ENCODE measurements at regions not wholly inside any gene's neighbourhood (a gene's known extent, or its start where the extent isn't known, plus 50 kb on each side); places are given as distances from the start of the nearest gene placed in this dataset.
"Not testable (repeated sequence)": the region's sequence is repeated elsewhere in the genome, so short reads cannot be mapped to it uniquely, and the experiment has no call there.

DNA sequence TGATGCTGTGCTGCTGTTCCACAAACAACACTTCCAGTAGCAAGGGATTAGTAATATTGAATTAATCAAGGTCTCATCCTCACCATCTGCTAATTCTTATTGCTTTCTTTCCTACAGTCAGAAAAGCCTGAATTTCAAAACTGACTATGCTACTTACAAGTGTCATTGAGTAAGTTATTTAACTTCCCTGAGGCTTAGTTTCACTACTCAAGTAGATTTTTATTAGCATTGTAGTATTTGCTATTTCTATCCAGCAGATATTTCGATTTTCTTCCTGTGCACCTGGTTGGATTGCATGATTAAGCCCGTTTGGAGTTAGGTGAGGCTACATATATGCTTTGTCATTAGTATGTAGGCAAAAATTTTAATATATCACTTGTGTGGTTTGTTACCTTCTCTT, 591.5 kb downstream of the TRHDE start:
- no peak for DNase-seq (ENCODE audit: low read depth in 2 of 2)

DNA sequence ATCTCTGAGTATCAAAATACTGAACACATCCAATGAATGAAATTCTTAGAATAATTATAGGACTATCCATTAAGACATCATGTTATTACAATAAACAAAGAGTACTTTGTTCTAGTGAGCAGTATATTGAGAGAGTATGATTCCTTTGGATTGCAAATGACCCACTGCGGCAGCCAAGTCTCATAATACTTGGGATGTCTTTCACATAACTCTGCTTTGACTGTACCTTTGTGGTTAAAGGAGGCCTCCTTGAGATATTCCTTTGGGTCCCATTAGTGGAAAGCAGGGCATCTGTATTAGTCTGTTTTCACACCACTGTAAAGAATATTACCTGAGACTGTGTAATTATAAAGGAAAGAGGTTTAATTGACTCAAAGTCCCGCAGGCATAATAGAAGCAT, 593.8 kb downstream of the TRHDE start:
- no peak for DNase-seq (ENCODE audit: low read depth in 2 of 2)

DNA sequence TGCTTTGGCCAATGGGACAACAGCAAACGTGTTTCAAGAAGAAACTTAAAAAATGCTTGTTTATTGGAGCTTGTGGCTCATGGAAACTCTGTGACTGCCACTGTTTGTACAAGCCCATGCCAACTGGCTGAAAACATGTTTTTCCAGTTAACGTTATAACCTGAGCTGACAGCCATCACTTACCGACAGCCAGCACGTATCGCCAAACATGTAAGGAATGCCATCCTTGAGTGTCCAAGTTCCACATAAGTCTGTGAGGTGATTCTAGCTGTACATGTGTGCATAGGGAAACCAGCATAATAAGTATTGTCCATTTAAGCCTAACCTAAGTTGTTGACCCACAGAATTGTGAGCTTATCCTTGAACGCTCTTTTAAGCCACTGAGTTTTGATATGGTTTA, 596.9 kb downstream of the TRHDE start:
- DNase-seq (ENCODE audit: low read depth in 2 of 2) = no peak

- DNase-seq (ENCODE audit: low read depth in 2 of 2) = no peak
Measured at GRCh38 chr12:72872238-72872887, 600.2 kb downstream of the TRHDE start.

- no peak for DNase-seq (ENCODE audit: low read depth in 2 of 2)
Measured at GRCh38 chr12:72872996-72873395, 600.8 kb downstream of the TRHDE start.

DNA sequence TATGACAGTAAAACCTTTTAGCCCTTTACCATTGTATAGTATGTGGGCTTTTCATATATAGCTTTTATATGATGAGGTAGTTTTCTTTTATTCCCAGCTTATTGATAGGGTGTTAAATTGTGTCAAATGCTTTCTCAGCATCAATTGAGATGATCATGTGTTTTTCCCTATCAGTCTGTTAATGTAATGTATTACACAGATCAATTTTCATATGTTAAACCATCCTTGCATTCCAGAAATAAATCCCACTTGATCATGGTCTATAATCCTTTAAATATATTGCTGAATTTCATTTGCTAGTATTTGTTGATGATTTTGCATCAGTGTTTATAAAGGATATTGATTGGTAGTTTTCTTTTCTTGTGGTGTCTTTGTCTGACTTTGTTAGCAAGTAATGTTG, 603.9 kb downstream of the TRHDE start:
- DNase-seq (ENCODE audit: low read depth in 2 of 2) = no peak

GRCh38 chr12:72888693-72889092, 616.5 kb downstream of the TRHDE start:
- no peak for DNase-seq (ENCODE audit: low read depth in 2 of 2)

- DNase-seq (ENCODE audit: low read depth in 2 of 2) = no peak
Measured at GRCh38 chr12:72889791-72890190, 617.6 kb downstream of the TRHDE start.

DNA sequence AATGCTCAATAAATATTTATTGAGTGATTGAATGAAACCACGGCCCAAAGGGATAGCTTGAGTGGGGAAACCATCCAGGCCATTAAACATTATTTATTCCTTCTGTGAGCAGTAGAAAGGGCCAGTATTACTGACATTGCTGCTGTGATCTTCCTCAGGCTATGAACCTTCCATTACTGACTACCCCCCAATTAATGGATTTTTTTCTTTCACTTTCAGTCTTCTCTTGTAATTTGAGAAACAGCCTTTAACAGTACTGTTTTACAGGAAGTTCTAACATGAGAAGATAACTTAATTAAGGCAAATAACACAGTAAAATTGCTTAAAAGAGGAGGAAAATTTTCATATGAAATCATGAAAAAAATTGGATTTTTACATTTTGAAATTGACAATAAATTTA, 629.5 kb downstream of the TRHDE start:
- no peak for DNase-seq (ENCODE audit: low read depth in 2 of 2)

GRCh38 chr12:72925716-72926115, 653.5 kb downstream of the TRHDE start:
- DNase-seq (ENCODE audit: low read depth in 2 of 2) = no peak

- DNase-seq (ENCODE audit: low read depth in 2 of 2) = not testable (repeated sequence)
Measured at GRCh38 chr12:72931838-72932237, 659.7 kb downstream of the TRHDE start.

- no peak for DNase-seq (ENCODE audit: low read depth in 2 of 2)
Measured at GRCh38 chr12:72937486-72937885, 665.3 kb downstream of the TRHDE start.

GRCh38 chr12:72957454-72957853, 685.3 kb downstream of the TRHDE start:
- no peak for DNase-seq (ENCODE audit: low read depth in 2 of 2)

DNA sequence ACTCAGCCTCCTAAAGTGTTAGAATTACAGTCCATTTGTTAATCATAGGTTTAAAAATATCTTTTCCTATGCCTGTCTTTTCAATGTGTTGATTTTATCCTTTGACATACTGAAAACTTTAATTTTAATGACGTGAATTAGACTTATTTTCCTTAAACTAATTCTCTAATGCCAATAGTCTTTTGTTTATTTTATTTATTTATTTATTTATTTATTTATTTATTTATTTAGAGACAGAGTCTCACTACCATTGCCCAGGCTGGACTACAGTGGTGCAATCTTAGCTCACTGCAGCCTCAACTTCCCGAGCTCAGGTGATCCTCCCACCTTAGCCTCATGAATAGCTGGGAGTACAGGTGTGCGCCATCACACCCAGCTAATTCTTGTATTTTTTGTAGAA, 694.5 kb downstream of the TRHDE start:
- DNase-seq (ENCODE audit: low read depth in 2 of 2) = no peak

- no peak for DNase-seq (ENCODE audit: low read depth in 2 of 2)
Measured at GRCh38 chr12:72974954-72975555, 702.9 kb downstream of the TRHDE start.

DNA sequence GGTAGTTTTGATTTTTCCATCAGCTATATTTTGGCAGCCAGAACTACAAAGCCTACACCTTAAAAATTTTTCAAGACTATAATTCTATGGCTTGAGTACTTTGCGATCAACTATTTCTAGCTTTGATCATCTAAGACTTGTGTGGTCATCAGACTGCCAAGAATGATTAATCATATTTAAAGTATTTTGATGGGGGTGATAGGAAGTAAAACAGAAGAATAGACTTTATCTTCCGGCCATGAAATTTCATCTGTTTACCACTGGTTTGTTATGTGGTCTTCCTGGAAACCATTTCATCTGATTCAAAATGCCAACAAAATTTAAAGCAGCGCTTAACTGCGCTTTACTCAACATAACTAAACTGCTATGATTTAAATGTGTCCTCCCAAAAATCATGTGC, 706.8 kb downstream of the TRHDE start:
- DNase-seq (ENCODE audit: low read depth in 2 of 2) = no peak

- no peak for DNase-seq (ENCODE audit: low read depth in 2 of 2)
Measured at GRCh38 chr12:72982356-72982755, 710.2 kb downstream of the TRHDE start.

DNA sequence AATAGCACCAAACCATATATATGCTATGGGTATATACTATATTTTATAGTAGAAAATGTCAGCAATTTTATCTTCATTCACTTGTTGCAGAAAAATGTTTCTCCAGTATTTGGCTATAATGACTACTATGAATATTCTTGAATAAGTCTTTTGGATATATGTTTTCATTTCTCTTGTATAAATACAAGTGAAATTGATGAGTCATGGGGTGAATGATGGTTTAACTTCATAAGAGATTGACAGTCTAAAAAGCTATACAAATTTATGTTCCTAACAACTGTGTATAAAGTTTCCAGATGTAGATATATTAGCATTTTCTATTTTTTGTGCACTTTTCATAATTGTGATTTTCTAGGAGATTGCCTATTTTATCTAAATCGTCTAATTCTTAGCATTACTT, 714.8 kb downstream of the TRHDE start:
- DNase-seq (ENCODE audit: low read depth in 2 of 2) = no peak

DNA sequence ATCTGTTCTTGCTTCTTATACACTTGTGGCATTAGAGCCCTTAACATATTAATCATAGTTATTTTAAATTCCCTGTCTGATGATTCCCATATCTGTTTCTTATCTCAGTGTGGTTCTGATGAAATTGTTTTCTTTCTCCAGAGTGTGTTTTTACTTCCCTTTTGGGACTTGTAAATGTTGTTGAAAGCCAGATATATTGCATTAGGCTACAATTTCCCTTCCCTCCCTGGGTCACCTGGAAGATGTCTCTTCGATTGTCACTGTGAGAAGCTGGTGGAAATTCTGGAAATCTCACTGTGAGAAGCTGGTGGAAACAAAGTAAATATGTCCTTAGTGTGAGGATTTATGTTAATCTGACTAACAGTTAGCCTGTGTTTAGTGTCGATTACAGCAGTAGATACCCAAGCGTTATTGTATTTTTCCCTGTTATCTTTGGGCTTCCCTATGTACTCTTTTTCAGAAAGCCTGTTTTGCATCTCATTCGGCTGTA, 717.3 kb downstream of the TRHDE start:
- no peak for DNase-seq (ENCODE audit: low read depth in 2 of 2)

DNA sequence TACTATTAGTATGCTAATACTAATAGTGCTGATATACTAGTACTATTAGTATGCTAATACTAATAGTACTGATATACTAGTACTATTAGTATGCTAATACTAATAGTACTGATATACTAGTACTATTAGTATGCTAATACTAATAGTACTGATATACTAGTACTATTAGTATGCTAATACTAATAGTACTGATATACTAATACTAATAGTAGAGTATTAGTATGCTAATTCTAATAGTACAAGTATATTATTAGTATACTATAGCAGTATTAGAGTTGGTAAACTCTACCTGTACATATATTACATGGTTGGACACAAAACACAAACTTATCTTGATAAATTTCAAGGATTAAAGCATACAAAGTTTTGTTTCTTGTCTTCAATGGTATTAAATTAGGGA, 722.9 kb downstream of the TRHDE start:
- DNase-seq (ENCODE audit: low read depth in 2 of 2) = not testable (repeated sequence)

GRCh38 chr12:72995616-72996015, 723.4 kb downstream of the TRHDE start:
- no peak for DNase-seq (ENCODE audit: low read depth in 2 of 2)

DNA sequence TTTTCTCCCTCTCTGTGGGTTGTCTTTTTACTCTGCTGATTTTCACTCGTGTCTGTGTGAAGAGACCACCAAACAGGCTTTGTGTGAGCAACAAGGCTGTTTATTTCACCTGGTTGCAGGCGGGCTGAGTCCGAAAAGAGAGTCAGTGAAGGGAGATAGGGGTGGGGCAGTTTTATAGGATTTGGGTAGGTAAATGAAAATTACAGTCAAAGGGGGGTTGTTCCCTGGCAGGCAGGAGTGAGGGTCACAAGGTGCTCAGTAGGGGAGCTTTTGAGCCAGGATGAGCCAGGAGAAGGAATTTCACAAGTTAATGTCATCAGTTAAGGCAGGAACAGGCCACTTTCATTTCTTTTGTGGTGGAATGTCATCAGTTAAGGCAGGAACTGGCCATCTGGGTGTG, 729.6 kb downstream of the TRHDE start:
- not testable (repeated sequence) for DNase-seq (ENCODE audit: low read depth in 2 of 2)

- not testable (repeated sequence) for DNase-seq (ENCODE audit: low read depth in 2 of 2)
Measured at GRCh38 chr12:73002504-73002903, 730.3 kb downstream of the TRHDE start.
